ENCODE measurements at regions not wholly inside any gene's neighbourhood (a gene's known extent, or its start where the extent isn't known, plus 50 kb on each side); places are given as distances from the start of the nearest gene placed in this dataset.
A peak's percentile ranks its signal among the peaks of the same experiment; 100 is the strongest.

DNA sequence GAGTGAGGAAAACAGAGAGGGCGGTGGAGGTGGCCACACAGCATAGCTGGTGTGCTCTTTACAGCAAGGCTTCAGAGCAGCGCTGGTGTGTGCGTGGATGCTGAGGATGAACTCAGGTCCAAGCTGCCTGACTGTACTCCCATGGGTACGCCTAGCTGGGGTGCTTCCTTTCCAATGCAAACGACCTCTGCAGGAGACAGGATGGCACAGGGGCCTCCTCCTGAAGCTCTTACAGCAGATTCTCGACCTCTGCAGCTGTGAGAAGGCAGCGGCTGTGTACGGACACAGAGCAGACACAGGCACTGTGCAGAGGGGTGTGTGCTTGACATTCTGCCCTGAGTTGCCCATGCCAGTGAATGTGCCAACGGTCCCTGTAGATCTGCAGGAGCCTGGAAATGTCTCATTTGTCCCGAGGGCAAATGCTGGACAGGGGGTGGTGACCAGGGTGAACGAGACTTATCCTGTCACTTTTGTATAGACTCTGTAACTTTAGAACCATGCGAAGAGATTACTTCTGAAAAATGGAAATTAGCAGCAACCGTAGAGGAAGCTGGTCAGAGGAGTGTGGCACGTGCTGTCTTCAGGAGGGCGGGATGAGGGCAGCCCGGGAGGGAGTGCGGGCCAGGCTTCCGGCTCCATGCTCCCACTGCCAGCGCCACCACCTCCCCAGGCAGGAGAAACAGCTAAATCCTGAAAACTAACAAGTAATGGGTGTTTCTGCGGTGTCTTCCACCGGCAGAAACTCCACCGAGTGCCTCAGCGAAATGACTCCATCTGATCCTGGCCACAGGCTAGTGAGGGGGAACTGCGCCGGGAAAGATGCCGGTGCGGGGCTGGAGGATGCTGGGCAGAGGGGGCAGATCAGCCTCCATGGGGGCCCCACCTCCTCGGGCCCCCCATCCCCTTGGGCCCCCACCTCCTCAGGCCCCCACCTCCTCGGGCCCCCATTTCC, 120.9 kb upstream of the RPS6KA2 start:
- FAIRE-seq: peak; percentile 88

DNA sequence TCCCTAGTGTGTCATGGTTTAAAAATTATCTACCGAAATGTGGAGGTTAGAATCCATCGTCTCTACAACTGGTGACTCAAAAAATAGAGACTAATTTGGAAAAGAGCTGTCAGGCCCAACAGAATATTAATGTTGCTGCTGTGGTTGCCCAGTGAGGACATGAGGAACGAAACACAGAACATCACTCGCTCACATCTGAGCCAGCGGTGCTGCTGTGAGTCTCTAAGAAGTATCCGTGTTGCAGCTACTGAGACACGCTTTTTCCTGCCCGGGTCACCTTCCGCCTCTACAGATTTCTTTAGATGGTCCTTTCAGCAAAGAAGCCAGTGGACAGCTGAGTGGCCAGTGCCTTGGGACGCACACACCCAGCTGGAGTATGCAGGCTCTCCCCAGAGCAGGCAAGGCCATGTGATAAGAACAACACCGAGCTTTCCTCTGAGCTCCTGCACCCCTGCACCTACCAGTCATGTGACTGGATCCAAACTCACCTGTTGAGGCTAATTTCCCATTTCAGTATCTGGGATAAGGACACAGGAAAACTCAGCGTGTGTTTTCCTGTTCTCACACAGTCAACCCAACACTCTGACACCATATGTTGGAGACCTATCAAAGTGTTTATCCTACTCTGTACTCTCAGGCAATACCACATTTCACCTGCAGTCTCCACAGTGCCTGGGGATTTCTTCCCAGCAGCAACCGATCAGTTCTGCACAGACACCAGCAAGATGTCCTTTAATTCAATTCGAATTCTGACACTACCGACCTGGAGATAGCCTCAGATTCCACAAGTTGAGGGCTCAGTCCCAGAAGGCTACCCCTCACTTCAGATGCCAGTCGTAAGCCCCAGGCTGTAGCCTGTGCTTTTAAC, 119.0 kb upstream of the RPS6KA2 start:
- peak; percentile 86 for FAIRE-seq

DNA sequence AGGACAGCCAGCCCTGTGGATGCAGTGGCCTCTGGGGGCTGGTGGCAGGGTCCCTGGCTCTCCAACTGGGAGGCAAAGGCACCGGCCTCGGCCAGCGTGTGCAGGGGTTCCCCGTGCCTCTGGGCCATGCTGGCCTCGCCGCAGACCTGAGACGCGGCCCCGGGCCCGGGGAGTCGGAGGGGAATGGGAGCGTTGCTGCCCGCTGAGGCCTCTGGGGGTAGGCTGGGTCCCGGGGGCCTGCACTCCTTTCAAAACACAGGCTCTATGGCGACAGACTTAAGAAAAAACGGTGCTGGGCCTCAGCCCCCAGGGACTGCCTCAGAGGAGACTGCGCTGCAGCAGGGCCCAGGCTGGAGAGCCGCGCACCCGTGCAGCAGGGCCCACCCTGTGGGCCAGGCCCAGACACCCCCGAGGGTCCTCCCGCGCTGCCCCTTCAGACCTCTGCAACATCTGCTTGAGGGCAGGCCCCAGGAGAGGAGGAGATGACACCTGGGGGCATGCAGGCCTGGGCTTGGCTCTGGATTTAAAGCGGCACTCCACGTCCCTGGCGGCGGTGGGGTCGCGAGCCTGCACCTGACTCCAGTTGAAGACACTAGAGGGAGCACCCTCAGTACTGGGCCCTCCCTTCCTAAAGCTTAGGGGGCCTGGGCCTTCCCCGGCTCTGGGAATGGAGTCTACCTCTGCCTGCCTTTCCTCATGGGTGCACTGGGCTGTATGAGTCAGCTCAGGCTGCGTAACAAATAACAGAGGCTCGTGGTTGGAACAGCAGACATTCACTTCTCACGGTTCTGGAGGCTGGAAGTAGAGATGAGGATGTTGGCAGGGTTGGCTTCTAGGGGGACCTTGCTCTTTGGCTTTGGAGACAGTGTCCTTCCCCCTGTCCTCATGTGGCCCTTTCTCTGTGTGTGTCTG, 117.4 kb upstream of the RPS6KA2 start:
- FAIRE-seq: no peak

DNA sequence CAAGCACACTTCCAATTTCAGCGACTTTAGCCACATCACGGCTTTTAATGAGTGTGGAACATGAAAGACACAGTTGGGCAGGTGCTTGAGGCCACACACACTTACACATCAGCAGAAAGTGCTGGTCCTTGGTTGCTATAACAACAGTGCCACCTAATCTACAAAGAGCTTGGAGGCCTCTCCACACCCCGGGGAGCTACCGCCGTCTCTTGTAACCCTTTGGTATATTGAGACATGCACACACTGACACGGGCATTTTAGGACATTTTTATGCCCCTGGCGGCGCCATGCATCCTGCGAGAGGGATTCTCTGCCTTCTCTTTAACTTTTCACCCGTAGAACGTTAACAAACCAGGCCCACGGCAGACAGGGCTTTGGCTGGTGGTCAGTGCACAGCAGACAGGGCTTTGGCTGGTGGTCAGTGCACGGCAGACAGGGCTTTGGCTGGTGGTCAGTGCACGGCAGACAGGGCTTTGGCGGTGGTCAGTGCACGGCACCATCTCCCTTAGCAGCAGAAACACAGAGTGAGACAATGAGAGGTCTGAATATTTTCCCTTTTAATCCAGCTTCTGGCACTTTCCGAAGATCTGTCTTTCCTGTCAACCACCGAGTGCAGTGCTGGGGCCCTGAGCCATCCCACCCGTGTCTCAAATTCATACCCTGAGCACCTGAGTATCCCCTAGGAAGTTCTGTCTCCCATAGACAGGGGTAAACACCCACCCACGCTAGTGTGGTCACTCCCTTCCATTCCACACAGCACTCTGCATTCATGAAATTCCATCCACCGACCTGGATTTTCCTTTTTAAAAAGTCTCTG, 116.6 kb upstream of the RPS6KA2 start:
- FAIRE-seq: no peak

DNA sequence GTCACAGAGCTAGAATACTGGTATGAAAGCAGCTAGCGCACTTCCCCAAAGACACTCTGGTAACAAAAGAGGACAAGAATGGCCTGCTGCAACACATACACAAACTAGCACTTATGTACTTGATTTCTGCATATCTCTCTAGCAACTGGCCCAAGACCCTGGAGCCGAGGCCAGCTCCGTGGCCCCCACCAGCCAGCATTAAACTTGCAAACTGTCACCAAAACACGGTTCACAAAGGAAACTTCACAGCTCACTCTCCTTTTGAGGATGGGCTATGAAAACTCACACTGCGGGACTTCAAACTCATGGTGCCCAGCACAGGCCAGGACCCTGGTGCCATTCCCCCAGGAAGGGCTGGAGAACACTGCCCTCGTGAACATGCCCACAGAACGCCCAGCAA, 115.9 kb upstream of the RPS6KA2 start:
- no peak for FAIRE-seq

DNA sequence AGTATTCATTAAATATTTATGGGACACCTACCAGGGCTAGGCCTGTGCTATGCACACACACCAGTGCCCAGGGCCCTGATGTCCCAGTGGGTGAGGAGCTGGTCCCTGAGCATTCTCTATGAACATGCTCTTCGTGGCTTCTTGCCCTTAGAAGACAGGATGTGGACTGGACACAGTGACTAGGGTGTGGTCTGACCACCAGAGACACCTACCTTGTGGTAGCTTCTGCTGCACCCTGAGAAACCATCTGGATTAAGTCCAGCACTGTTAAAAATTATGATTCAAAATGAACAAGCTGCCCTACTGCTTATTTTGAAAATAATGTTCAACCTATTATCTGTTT, 112.9 kb upstream of the RPS6KA2 start:
- FAIRE-seq: no peak

DNA sequence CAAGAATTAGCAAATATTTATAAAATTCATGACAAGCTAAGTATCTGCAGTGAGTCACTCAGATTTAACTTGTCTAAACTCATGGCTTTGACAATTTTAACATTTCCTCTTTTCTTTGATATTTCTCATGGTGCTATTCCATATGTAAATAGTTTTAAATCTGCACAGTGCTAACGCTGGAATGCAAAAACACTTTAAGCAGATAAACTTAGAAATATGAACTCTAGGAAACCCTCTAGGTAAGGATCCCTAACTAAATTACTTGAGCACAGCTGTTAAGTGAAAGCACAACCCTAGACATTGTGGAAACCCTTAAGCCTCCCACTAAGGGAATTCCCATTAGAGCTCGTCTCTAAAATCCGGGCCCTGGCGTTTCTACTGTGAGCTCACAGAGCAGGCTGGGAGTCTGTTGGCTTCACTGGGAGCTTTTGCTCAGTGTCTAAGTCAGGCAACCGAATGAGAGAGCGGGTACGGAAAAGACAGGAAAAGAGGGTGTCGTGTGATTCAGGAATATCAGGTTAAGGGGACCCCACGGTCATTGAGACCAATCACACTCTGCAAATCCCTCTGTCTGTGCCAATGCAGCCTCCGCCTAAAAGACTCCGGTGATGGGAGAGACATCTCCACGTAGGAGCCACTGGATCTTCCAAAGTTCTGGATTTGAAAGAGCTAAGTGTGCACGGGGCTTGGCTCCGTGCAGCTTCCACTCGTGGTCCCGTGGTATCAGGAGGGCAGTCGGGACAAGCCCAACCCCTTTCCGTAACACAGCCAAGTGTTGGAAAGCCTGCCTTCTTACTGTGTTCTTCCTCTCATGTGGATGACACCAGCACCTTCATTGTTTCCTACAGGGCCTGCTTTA, 112.3 kb upstream of the RPS6KA2 start:
- peak; percentile 94 for FAIRE-seq

DNA sequence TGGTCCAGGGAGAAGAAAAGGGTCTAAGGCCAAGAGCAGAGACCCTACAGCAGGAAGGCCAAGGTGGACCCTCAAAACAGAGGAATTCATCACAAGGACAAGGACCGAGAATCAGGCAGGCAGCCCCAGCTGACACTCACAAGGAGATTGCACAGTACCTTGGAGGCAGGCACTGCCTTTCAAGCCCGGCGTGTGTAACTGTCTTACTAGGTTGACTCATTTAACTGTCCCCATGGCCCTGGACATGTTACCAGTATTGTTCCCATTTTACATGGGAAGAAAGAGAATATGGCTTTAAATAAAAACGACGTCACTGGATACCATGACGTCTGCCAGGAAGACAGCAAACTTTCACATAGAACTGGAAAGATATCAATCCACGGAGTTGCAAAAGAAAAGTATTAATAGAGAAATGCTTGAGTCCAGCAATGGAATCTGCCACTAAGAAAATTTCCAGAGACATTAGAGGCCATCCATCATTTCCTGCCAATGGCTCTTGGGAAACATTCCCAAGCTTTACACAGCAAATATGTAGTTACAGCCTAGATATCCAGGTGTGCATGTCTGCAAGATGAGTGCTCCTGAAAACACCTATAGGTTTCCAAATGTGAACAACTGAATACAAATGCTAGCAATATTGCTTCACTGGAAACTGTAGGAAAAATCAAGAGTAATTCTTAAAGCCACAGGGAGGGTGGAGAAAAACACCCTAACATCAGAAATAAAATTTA, 111.5 kb upstream of the RPS6KA2 start:
- peak; percentile 3 for FAIRE-seq

DNA sequence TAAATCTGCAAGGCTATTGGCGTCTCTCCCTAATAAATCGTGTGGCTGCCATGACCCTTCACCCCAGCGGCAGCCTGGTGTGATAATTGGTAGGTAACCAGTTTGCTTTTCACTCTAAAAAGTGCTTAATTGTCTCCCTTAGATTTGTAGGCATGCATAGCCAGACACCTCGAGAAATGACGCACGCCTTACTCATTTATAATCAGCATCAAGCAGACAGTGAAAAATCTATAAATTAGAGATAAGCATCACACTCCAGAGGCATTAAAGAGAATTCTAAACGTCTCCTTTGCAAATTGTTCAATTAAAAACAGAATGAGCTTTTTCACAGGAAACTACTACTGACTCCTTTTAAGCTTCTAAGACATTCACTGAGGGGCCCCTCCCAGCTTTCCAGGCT, 110.2 kb upstream of the RPS6KA2 start:
- FAIRE-seq: peak; percentile 99

DNA sequence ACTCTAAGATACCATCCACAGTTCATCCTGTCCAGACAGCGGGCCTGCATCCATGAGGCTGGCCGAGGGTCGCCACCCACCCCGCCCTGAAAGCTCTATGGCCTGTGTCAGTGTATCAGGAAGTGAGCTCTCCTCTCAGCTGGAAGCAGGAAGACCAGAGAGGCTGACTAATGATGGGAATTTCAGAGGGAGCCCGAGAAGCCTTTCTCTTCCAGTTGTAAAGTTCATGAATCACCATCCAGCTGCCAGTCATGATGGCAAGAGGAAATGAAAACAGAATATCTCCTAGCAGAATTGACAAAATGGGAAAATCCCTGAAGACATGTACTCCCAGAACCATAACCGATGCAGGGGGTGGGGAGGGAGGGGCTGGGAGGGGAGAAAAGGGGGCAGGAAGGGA, 109.6 kb upstream of the RPS6KA2 start:
- no peak for FAIRE-seq

DNA sequence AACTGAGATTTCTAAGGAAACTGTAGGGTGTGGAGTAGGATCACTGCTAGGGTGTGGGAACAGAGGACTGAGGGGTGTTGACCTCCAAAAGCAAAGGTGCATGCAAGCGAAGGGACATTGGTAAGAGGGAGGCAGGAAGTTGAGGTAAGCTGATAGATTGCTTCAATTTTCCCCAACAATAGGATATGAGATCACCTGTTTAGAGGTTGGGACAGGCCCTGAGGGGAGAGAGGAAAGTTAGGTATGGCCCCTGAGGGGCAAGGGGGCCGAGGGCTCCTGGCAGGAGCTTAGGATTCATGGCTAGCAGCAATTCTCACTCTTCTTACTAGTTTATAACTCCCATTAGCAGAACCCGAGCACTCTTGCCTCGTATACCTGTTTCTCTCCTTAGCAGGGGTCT, 106.8 kb upstream of the RPS6KA2 start:
- FAIRE-seq: no peak

DNA sequence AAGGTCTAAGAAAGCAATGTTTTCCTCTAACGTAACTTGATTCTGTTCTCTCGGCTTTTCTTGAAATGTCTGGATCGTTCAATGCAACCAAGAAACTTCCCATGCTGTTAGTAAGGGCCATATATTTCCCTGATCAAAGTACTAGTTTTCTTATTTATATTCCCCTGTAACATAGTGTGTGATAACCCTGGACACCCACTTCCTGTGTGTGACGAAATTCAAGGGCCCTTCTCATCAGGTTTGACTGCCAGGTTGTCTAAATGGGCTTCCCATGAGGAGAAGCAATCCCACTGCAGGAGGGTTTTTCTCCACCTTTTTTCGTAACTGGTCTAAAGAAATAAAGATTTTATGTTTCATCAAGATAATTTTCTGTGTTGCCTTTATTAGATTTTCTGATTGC, 102.6 kb upstream of the RPS6KA2 start:
- FAIRE-seq: peak; percentile 80

DNA sequence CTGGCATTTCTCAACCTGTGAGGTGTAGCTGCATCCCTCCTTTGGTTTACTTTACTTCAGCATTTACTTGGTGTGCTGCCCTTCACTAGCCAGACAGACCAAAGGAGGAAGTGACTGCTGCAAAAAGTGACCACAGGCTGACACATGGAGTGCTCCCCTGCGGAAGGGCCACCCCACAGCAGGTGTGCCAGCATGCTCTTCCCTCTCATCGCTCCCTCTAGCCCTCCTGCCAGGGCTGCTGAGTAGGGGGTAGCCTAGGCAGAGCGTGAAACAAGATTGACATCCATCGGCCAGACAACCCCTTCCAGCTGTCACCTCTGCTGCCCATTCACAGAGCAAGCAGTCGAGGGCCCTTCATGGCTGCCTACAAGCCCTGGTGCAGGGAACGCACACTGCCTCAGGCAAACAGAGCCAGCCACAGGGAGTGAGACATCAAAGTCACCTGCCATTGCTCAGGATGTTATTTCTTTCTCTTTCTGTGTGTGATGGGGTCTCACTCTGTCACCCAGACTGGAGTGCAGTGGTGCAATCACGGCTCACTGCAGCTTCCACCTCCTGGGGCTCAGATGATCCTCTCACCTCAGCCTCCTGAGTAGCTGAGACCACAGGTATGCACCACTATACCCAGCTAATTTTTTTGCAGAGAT, 102.0 kb upstream of the RPS6KA2 start:
- no peak for FAIRE-seq

DNA sequence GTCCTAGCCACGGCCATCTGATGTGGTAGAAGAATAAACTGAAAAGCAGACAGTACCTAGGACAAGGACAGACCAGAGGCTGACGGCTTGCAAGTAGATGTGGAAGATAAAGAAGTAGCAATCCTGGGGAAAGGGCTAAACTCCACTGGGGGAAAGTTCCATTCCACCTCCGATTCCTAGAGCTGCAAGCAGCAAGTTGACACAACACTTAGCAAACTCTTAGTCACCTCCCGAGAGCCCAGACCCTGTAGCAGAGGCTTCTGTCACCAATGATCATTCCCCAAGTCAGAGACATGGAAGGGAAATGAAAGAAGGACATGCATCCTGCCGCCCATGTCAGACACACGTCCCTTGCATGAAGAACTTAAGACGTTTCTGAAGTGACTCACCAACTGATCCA, 99.2 kb upstream of the RPS6KA2 start:
- no peak for FAIRE-seq

DNA sequence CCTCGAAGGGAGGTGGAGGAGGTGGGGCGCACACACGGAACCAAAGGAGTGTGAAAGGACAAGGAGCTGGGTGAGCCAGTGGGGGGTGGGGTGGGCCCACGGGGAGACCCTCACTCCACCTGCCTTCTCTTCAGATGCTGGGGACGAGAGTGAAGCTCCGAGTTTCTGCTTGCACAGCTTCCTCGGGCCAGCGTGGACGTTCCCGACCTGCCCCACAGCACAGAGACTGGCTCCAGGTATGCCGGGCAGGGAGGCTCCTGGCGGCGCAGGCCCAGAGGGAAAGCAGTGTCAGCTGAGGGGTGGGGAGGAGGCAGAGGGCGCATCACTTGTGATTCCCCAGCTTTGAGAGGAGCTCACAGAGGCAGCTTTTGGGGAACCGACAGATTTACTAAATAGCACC, 98.5 kb upstream of the RPS6KA2 start:
- FAIRE-seq: no peak

DNA sequence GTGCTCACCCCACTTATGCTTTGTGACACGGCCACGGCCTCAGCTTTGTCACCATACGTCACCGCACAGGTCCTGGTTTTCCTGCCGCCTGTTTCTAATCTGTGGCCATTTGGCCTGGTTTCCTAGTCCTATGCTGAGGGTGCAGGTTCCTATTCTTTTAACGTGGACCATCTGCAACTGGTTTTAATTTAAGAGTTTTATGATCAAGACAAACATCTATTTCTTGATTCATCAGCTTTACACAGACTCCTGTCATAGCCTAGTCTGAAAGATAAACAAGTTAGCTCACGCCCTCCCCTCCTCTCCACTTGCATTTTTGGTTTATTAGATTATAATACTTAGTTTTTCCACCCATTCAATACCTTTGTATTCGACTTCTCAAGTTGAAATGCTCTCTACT, 97.5 kb upstream of the RPS6KA2 start:
- FAIRE-seq: no peak

DNA sequence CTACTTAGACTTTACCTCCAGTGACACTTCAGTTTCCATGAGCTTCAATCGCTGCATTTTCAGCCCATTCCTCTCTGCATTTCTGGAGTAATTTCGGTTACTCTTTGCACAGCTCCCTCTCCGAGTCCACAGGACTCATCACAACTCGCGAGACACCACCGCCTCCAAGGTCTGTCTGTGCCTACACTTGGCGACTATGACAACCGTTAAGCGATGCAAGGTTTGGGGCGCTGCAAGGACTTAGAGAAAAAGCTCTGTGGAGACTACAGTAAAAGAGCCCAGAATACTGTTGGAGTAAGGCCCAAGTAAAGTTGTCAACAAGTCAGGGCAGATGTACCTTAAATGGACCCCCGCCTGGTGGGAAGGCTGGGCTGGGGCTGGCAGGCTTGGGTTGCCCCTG, 95.7 kb upstream of the RPS6KA2 start:
- no peak for FAIRE-seq

DNA sequence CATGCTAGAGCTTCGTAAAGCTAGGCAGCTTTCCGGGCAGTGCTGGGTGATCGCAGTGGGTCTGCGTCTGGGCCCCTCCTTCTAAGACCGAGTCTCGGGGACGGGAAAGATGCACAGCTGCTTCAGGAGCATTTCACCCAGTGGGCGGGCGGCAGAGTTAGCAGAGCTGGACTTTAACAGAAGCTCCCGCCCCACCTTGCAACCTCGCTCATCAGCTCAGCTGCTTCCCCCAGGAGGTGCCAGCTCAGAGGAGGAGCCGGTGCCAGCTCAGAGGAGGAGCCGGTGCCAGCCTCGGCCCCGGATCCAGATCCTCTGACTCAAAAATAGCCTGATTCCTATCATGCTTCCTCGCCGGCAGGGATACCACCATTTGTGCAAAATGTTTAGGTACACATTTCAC, 94.5 kb upstream of the RPS6KA2 start:
- no peak for FAIRE-seq

DNA sequence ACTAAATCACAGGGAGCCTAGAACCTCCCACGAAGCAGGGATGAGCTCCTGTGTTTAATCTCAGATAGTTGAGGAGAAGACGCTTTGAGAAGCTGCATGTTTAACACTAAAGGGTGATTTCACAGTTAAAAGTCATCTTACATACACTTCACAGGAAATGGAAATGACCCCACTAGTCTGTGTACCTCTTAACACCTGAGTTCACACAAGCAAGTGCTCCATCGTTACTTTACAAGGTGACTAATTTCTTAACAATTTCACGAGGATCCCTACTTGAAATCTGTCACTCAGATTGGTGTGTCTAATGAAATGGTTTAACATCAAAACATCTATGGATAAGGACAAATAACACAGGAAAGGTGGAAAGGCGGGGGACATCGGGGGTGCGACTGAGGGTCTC, 93.8 kb upstream of the RPS6KA2 start:
- FAIRE-seq: peak; percentile 94

DNA sequence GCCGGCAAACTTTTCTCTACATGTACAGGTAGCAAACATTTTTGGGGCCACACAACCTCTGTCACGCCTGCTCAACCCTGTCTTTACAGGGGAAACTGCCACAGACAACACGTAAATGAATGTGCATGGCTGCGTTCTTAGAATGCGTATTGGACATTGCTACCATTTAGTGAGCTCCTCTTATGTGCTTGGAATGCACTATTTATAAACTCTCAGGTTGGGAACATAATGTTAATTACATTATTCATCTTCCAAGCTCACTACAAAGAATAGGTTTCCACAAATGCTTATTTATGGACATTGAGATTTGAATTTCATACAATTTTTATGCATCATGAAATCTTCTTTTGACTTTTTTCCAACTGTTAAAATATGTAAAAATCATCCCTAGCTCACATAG, 92.0 kb upstream of the RPS6KA2 start:
- no peak for FAIRE-seq
